H9 (cell line): ENCODE measurements at regions not wholly inside any gene's neighbourhood (a gene's known extent, or its start where the extent isn't known, plus 50 kb on each side); places are given as distances from the start of the nearest gene placed in this dataset.

Source experiments
- DNase-seq: peaks from one replicate; pipeline ENCODE4 v3.0.0-alpha.2; 2017
- H2AFZ ChIP-seq: one replicate; pipeline ENCODE4 v1.6.1; 2013; ENCODE audit warnings: mild to moderate bottlenecking, low read length, control low read depth, moderate library complexity
- H2AK5ac ChIP-seq: 2 replicates; pipeline ENCODE4 v1.6.1; 2013; ENCODE audit warnings: low read length, control low read depth, mixed read lengths; ENCODE audit not compliant: insufficient read length
- H2BK120ac ChIP-seq: one replicate; pipeline ENCODE4 v1.6.1; 2013; ENCODE audit warnings: low read depth, mild to moderate bottlenecking, low read length, control low read depth, inconsistent platforms; ENCODE audit not compliant: poor library complexity, severe bottlenecking
- H2BK12ac ChIP-seq: 2 replicates; pipeline ENCODE4 v1.6.1; 2013; ENCODE audit warnings: low read length, control low read depth, mixed read lengths, low read depth; ENCODE audit not compliant: insufficient read length
- H2BK15ac ChIP-seq: 2 replicates; pipeline ENCODE4 v1.6.1; 2013; ENCODE audit warnings: low read depth, low read length, control low read depth
- H2BK20ac ChIP-seq: one replicate; pipeline ENCODE4 v1.6.1; 2013; ENCODE audit warnings: low read depth, mild to moderate bottlenecking, low read length, control low read depth, inconsistent platforms; ENCODE audit not compliant: poor library complexity, severe bottlenecking
- H2BK5ac ChIP-seq: 2 replicates; pipeline ENCODE4 v1.6.1; 2013; ENCODE audit warnings: low read length, control low read depth, mixed read lengths; ENCODE audit not compliant: insufficient read length
- H3K14ac ChIP-seq: 2 replicates; pipeline ENCODE4 v1.6.1; 2013; ENCODE audit warnings: low read length, control low read depth; ENCODE audit not compliant: insufficient read depth
- H3K18ac ChIP-seq: 2 replicates; pipeline ENCODE4 v1.6.1; 2013; ENCODE audit warnings: low read depth, mild to moderate bottlenecking, mixed read lengths, low read length, control low read depth; ENCODE audit not compliant: insufficient read length
- H3K23ac ChIP-seq: 2 replicates; pipeline ENCODE4 v1.6.1; 2013; ENCODE audit warnings: low read length, control low read depth, mixed read lengths, low read depth; ENCODE audit not compliant: insufficient read length
- H3K23me2 ChIP-seq: 2 replicates; pipeline ENCODE4 v1.6.1; 2013; ENCODE audit warnings: low read depth, mild to moderate bottlenecking, mixed read lengths, low read length, control low read depth; ENCODE audit not compliant: insufficient read length, poor library complexity, severe bottlenecking
- H3K27ac ChIP-seq: 2 replicates; pipeline ENCODE4 v1.5.1; 2013; ENCODE audit warnings: low read length, control low read depth, mixed read lengths, low read depth; ENCODE audit not compliant: insufficient read length
- H3K27me3 ChIP-seq: 2 replicates; pipeline ENCODE4 v1.6.1; 2013; ENCODE audit warnings: low read length, control low read depth, inconsistent platforms; ENCODE audit not compliant: insufficient read depth
- H3K4ac ChIP-seq: 2 replicates; pipeline ENCODE4 v1.6.1; 2013; ENCODE audit warnings: low read depth, mild to moderate bottlenecking, control low read depth, inconsistent platforms, low read length, moderate library complexity
- H3K4me1 ChIP-seq: 2 replicates; pipeline ENCODE4 v1.6.1; 2013; ENCODE audit warnings: low read length, control low read depth, inconsistent platforms; ENCODE audit not compliant: insufficient read depth
- H3K4me2 ChIP-seq: 2 replicates; pipeline ENCODE4 v1.6.1; 2013; ENCODE audit warnings: low read length, control low read depth, mixed read lengths; ENCODE audit not compliant: insufficient read length, insufficient read depth
- H3K56ac ChIP-seq: 2 replicates; pipeline ENCODE4 v1.6.1; 2013; ENCODE audit warnings: low read depth, mild to moderate bottlenecking, mixed read lengths, low read length, control low read depth; ENCODE audit not compliant: insufficient read length
- H3K79me1 ChIP-seq: 2 replicates; pipeline ENCODE4 v1.6.1; 2013; ENCODE audit warnings: low read depth, mild to moderate bottlenecking, moderate library complexity, low read length, control low read depth, inconsistent platforms; ENCODE audit not compliant: insufficient read depth, poor library complexity, severe bottlenecking
- H3K79me2 ChIP-seq: 2 replicates; pipeline ENCODE4 v1.6.1; 2013; ENCODE audit warnings: low read length, control low read depth, inconsistent platforms; ENCODE audit not compliant: insufficient read depth
- H3K9ac ChIP-seq: 2 replicates; pipeline ENCODE4 v1.6.1; 2013; ENCODE audit warnings: low read length, control low read depth, mixed read lengths; ENCODE audit not compliant: insufficient read length; ENCODE audit errors: extremely low read depth
- H3K9me3 ChIP-seq: one replicate; pipeline ENCODE4 v1.6.1; 2013; ENCODE audit warnings: low read depth, low read length, inconsistent platforms; ENCODE audit not compliant: control insufficient read depth
- H3T11ph ChIP-seq: one replicate; pipeline ENCODE4 v1.6.1; 2013; ENCODE audit warnings: mild to moderate bottlenecking, low read length, control low read depth, inconsistent platforms
- H4K20me1 ChIP-seq: one replicate; pipeline ENCODE4 v1.6.1; 2013; ENCODE audit not compliant: control insufficient read depth, insufficient read length, insufficient read depth
- H4K5ac ChIP-seq: 2 replicates; pipeline ENCODE4 v1.6.1; 2013; ENCODE audit warnings: low read depth, mild to moderate bottlenecking, mixed read lengths, low read length, control low read depth; ENCODE audit not compliant: insufficient read length
- H4K8ac ChIP-seq: replicated peaks from 2 replicates; pipeline ENCODE4 v1.6.1; 2013; ENCODE audit warnings: low read length, control low read depth, mixed read lengths, low read depth; ENCODE audit not compliant: insufficient read length
- H4K91ac ChIP-seq: 2 replicates; pipeline ENCODE4 v1.6.1; 2013; ENCODE audit warnings: low read depth, mild to moderate bottlenecking, moderate library complexity, mixed read lengths, low read length, control low read depth; ENCODE audit not compliant: insufficient read length
- H3K27ac Mint-ChIP-seq, 3 experiments: 2 replicates in 2 of 3; 3 replicates in 1 of 3; pipeline ENCODE4 v1.8.0; 2020 to 2021; ENCODE audit warnings: mixed read lengths in 3 of 3, mild to moderate bottlenecking in 1 of 3, moderate library complexity in 1 of 3
- H3K27me3 Mint-ChIP-seq: 2 replicates; pipeline ENCODE4 v1.8.0; 2021; ENCODE audit warnings: low read depth, mild to moderate bottlenecking, moderate library complexity, mixed read lengths
- H3K36me3 Mint-ChIP-seq, 3 experiments: 2 replicates in 2 of 3; 3 replicates in 1 of 3; pipeline ENCODE4 v1.8.0; 2020 to 2021; ENCODE audit warnings: low read depth in 3 of 3, mixed read lengths in 3 of 3; ENCODE audit not compliant: insufficient read depth in 1 of 3
- H3K4me1 Mint-ChIP-seq, 2 experiments: 2 replicates each; pipeline ENCODE4 v1.8.0; 2020; ENCODE audit warnings: mixed read lengths in 2 of 2
- H3K4me3 Mint-ChIP-seq, 2 experiments: 2 replicates in 1 of 2; 3 replicates in 1 of 2; pipeline ENCODE4 v1.8.0; 2020 to 2021; ENCODE audit warnings: mild to moderate bottlenecking in 2 of 2, mixed read lengths in 2 of 2, moderate library complexity in 1 of 2
- H3K9me3 Mint-ChIP-seq, 2 experiments: 2 replicates in 1 of 2; 3 replicates in 1 of 2; pipeline ENCODE4 v1.8.0; 2020; ENCODE audit warnings: mild to moderate bottlenecking in 2 of 2, mixed read lengths in 2 of 2, moderate library complexity in 1 of 2
- CTCF ChIP-seq: fragments of 200-600 bp; sonication (generic); conservative IDR thresholded peaks from 3 replicates; pipeline ENCODE4 v1.8.0; 2021; ENCODE audit warnings: antibody characterized with exemption, mild to moderate bottlenecking

DNA sequence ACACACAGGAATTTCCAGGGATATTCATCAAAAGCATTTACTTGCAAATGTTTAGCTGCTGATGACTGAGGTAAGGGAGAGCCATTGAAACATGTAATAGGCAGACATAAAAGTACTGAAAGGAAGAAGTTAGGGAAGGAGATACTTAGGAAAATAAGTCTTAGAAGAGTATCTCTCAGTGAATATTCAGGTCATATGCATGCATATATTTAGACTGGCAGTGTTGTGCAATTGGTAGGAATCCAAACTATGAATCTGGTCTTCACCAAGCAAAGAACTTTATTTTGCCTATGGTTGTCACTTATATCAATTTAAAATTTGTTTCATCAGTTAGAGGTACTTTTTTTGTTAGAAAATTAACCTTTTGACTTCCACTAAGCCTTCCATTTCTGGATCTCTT lies 1490.7 kb downstream of the SUCLG1 start:
- Histone ChIP-seq H4K20me1 (no peaks in the 10 kb centered on the region), H4K91ac (no peak overlapping the region), H3K9ac (no peak overlapping the region), H2BK120ac (no peak overlapping the region), H2BK5ac (no peak overlapping the region), H3K4me1 (no peaks in the 10 kb centered on the region), H2BK20ac (no peak overlapping the region), H4K8ac (no peak overlapping the region), H3K23ac (no peak overlapping the region), H3K18ac (no peak overlapping the region), H4K5ac (no peak overlapping the region), H3K14ac (no peak overlapping the region), H3K79me1 (no peaks in the 10 kb centered on the region), H2BK12ac (no peak overlapping the region), H2AK5ac (no peak overlapping the region), H3K56ac (no peak overlapping the region), H2BK15ac (no peak overlapping the region), H2AFZ (no peak overlapping the region), H3K9me3 (no peaks in the 10 kb centered on the region), H3K4ac (no peak overlapping the region), H3T11ph (no peak overlapping the region), H3K27ac (no peak overlapping the region), H3K4me2 (no peak overlapping the region), H3K79me2 (no peaks in the 10 kb centered on the region), H3K23me2 (no peaks in the 10 kb centered on the region), H3K27me3 (no peaks in the 10 kb centered on the region)
- TF ChIP-seq CTCF = no peak
- Mint-ChIP-seq H3K4me1 (peaks cover 0 to 4% of the 10 kb centered on the region in 2 experiments; a peak in 3 of 4 replicates), H3K36me3 (peaks cover 0 to 12% (median 10%) of the 10 kb centered on the region in 3 experiments; a peak in 4 of 7 replicates), H3K27me3 (no peaks in the 10 kb centered on the region), H3K27ac (peak overlapping the region in 1 of 3 experiments; percentile 5; a peak in 1 of 7 replicates), H3K4me3 (no peak overlapping the region), H3K9me3 (peaks cover 9 to 11% of the 10 kb centered on the region in 2 experiments; a peak in 4 of 5 replicates)
- no peak for DNase-seq
